ENCODE measurements at regions not wholly inside any gene's neighbourhood (a gene's known extent, or its start where the extent isn't known, plus 50 kb on each side); places are given as distances from the start of the nearest gene placed in this dataset.
"Not testable (repeated sequence)": the region's sequence is repeated elsewhere in the genome, so short reads cannot be mapped to it uniquely, and the experiment has no call there.

GRCh38 chr13:74266309-74266708, 132.1 kb upstream of the KLF12 start:
- DNase-seq: no peak

GRCh38 chr13:74264333-74264732, 130.1 kb upstream of the KLF12 start:
- no peak for DNase-seq

- not testable (repeated sequence) for DNase-seq
These were observed 126.2 kb upstream of the KLF12 start for GRCh38 chr13:74260420-74260819.

GRCh38 chr13:74259641-74260040, 125.4 kb upstream of the KLF12 start:
- DNase-seq: no peak

GRCh38 chr13:74258961-74259360, 124.8 kb upstream of the KLF12 start:
- DNase-seq: no peak

- no peak for DNase-seq
These were observed 122.8 kb upstream of the KLF12 start for GRCh38 chr13:74256969-74257368.

GRCh38 chr13:74253161-74253560, 119.0 kb upstream of the KLF12 start:
- no peak for DNase-seq

- no peak for DNase-seq
These were observed 117.7 kb upstream of the KLF12 start for GRCh38 chr13:74251778-74252519.

- DNase-seq: no peak
These were observed 116.6 kb upstream of the KLF12 start for GRCh38 chr13:74250738-74251190.

GRCh38 chr13:74248477-74248876, 114.3 kb upstream of the KLF12 start:
- no peak for DNase-seq

- DNase-seq: peak; percentile 36
These were observed 112.3 kb upstream of the KLF12 start for GRCh38 chr13:74246487-74246886.

GRCh38 chr13:74243637-74244526, 109.7 kb upstream of the KLF12 start:
- no peak for DNase-seq

GRCh38 chr13:74241343-74241742, 107.1 kb upstream of the KLF12 start:
- DNase-seq: not testable (repeated sequence)

GRCh38 chr13:74230984-74231501, 96.8 kb upstream of the KLF12 start:
- DNase-seq: no peak

- no peak for DNase-seq
These were observed 95.0 kb upstream of the KLF12 start for GRCh38 chr13:74229242-74229641.

GRCh38 chr13:74227476-74228158, 93.4 kb upstream of the KLF12 start:
- no peak for DNase-seq

GRCh38 chr13:74226791-74227475, 92.7 kb upstream of the KLF12 start:
- DNase-seq: no peak

- no peak for DNase-seq
These were observed 87.5 kb upstream of the KLF12 start for GRCh38 chr13:74221752-74222151.

- DNase-seq: no peak
These were observed 85.4 kb upstream of the KLF12 start for GRCh38 chr13:74219566-74219965.

- DNase-seq: no peak
These were observed 84.1 kb upstream of the KLF12 start for GRCh38 chr13:74218291-74218690.

GRCh38 chr13:74217811-74218210, 83.6 kb upstream of the KLF12 start:
- DNase-seq: no peak

- no peak for DNase-seq
These were observed 81.2 kb upstream of the KLF12 start for GRCh38 chr13:74215420-74215819.

- no peak for DNase-seq
These were observed 80.1 kb upstream of the KLF12 start for GRCh38 chr13:74214321-74214720.

Measured in activated T-cell treated with anti-CD3 and anti-CD28 coated beads, Interleukin-2, amount 50 U/mL, for 1 hour (primary cell).